H1 (cell line): ENCODE measurements at regions not wholly inside any gene's neighbourhood (a gene's known extent, or its start where the extent isn't known, plus 50 kb on each side); places are given as distances from the start of the nearest gene placed in this dataset.

Experiments used
- CTCF ChIA-PET: fragments of 300-600 bp; sonication (Branson Sonifier 250); formaldehyde crosslinking; loops from one replicate; lab custom pipeline; 2021; ENCODE audit not compliant: partially characterized antibody; lab: Charles Lee
- POLR2A ChIA-PET: fragments of 300-600 bp; sonication (Branson Sonifier 250); formaldehyde crosslinking; loops from one replicate; lab custom pipeline; 2021; ENCODE audit warnings: inconsistent platforms; ENCODE audit not compliant: partially characterized antibody; lab: Charles Lee
- DNase-seq, 2 experiments: peaks; one replicate each; pipeline versions ENCODE4 v3.0.0 to v3.0.0-alpha.2; 2010 to 2022; ENCODE audit warnings: low spot score in 2 of 2, low read depth in 1 of 2, mixed read lengths in 1 of 2
- FAIRE-seq: peaks from 2 replicates; lab custom pipeline; 2011; peaks lifted over from hg19 to GRCh38; lab: Jason Lieb, UNC
- H2AFZ ChIP-seq: 2 replicates; pipeline ENCODE4 v1.8.1; 2012; ENCODE audit warnings: low read length, inconsistent platforms
- H2AK5ac ChIP-seq: 2 replicates; pipeline ENCODE4 v1.6.1; 2013; ENCODE audit warnings: low read depth, low read length
- H2BK120ac ChIP-seq: replicated peaks from 2 replicates; pipeline ENCODE3; 2013; ENCODE audit warnings: low read depth, low read length, inconsistent platforms
- H2BK12ac ChIP-seq: 2 replicates; pipeline ENCODE4 v1.6.1; 2013; ENCODE audit warnings: low read depth, low read length
- H2BK15ac ChIP-seq: 2 replicates; pipeline ENCODE4 v1.6.1; 2013; ENCODE audit warnings: low read length
- H2BK20ac ChIP-seq: 2 replicates; pipeline ENCODE4 v1.6.1; 2013; ENCODE audit warnings: low read length
- H2BK5ac ChIP-seq: 2 replicates; pipeline ENCODE4 v1.6.1; 2013; ENCODE audit warnings: low read depth, low read length
- H3K14ac ChIP-seq: 2 replicates; pipeline ENCODE4 v1.6.1; 2013; ENCODE audit warnings: inconsistent platforms; ENCODE audit not compliant: insufficient read length
- H3K18ac ChIP-seq: 2 replicates; pipeline ENCODE4 v1.6.1; 2013; ENCODE audit warnings: low read length; ENCODE audit errors: extremely low read depth
- H3K23ac ChIP-seq: 2 replicates; pipeline ENCODE4 v1.6.1; 2013; ENCODE audit warnings: inconsistent platforms; ENCODE audit not compliant: insufficient read length
- H3K23me2 ChIP-seq: 2 replicates; pipeline ENCODE4 v1.6.1; 2013; ENCODE audit warnings: low read depth, low read length
- H3K27ac ChIP-seq: 2 replicates; pipeline ENCODE4 v1.6.1; 2011; ENCODE audit warnings: low read depth, low read length, inconsistent platforms
- H3K27me3 ChIP-seq, 4 experiments: replicated peaks in 1 of 4; 1 replicate in 1 of 4; 2 replicates in 3 of 4; pipeline versions ENCODE4 v1.6.1 to v1.8.1; 2011 to 2013; ENCODE audit warnings: low read length in 3 of 4, mild to moderate bottlenecking in 3 of 4, inconsistent platforms in 2 of 4, mixed read lengths in 2 of 4, moderate library complexity in 1 of 4; ENCODE audit not compliant: control insufficient read depth in 3 of 4, insufficient read depth in 3 of 4; ENCODE audit errors: extremely low read depth in 1 of 4
- H3K36me3 ChIP-seq, 4 experiments: 2 replicates each; pipeline versions ENCODE4 v1.6.1 to v1.8.1; 2011 to 2013; ENCODE audit warnings: mild to moderate bottlenecking in 4 of 4, low read length in 3 of 4, moderate library complexity in 2 of 4, control low read depth in 1 of 4, inconsistent platforms in 1 of 4; ENCODE audit not compliant: insufficient read depth in 4 of 4, control insufficient read depth in 2 of 4
- H3K4ac ChIP-seq: replicated peaks from 2 replicates; pipeline ENCODE3; 2013; ENCODE audit warnings: low read length, low read depth, mixed read lengths, inconsistent platforms; ENCODE audit not compliant: insufficient read length
- H3K4me1 ChIP-seq, 4 experiments: replicated peaks in 1 of 4; 1 replicate in 1 of 4; 2 replicates in 3 of 4; pipeline versions ENCODE4 v1.6.1 to v1.8.1; 2011 to 2013; ENCODE audit warnings: low read length in 3 of 4, inconsistent platforms in 2 of 4, mixed read lengths in 1 of 4; ENCODE audit not compliant: insufficient read depth in 4 of 4, control insufficient read depth in 3 of 4
- H3K4me2 ChIP-seq, 2 experiments: 2 replicates each; pipeline versions ENCODE4 v1.6.1 to v1.8.1; 2011 to 2013; ENCODE audit warnings: low read depth in 2 of 2, low read length in 2 of 2, control low read depth in 1 of 2, inconsistent platforms in 1 of 2, mild to moderate bottlenecking in 1 of 2; ENCODE audit not compliant: insufficient read depth in 1 of 2
- H3K4me3 ChIP-seq, 4 experiments: fragments of 200-600, 300-600 bp in 1 of 4; sonication (generic), shearing (Covaris generic), sonication (Bioruptor Twin) in 1 of 4; 2 replicates each; pipeline versions ENCODE4 v1.5.1 to v1.8.1; 2011 to 2016; ENCODE audit warnings: low read length in 4 of 4, low read depth in 3 of 4, control low read depth in 2 of 4, inconsistent platforms in 2 of 4, mild to moderate bottlenecking in 2 of 4, mixed read lengths in 1 of 4, moderate library complexity in 1 of 4; ENCODE audit not compliant: insufficient read depth in 2 of 4; ENCODE audit errors: extremely low read depth in 1 of 4
- H3K56ac ChIP-seq: replicated peaks from 2 replicates; pipeline ENCODE3; 2013; ENCODE audit warnings: low read depth, mild to moderate bottlenecking, mixed read lengths, low read length, inconsistent platforms; ENCODE audit not compliant: insufficient read length
- H3K79me1 ChIP-seq: 2 replicates; pipeline ENCODE4 v1.6.1; 2013; ENCODE audit warnings: low read depth, low read length, control low read depth
- H3K79me2 ChIP-seq, 2 experiments: 2 replicates each; pipeline versions ENCODE4 v1.6.1 to v1.8.1; 2012 to 2013; ENCODE audit warnings: low read length in 2 of 2, mild to moderate bottlenecking in 2 of 2, inconsistent platforms in 1 of 2; ENCODE audit not compliant: insufficient read depth in 2 of 2, control insufficient read depth in 1 of 2
- H3K9ac ChIP-seq, 4 experiments: replicated peaks in 1 of 4; 1 replicate in 1 of 4; 2 replicates in 3 of 4; pipeline versions ENCODE4 v1.6.1 to v1.8.1; 2011 to 2013; ENCODE audit warnings: low read depth in 3 of 4, low read length in 3 of 4, control low read depth in 2 of 4, mild to moderate bottlenecking in 2 of 4, moderate library complexity in 2 of 4, inconsistent platforms in 1 of 4; ENCODE audit errors: extremely low read depth in 1 of 4
- H3K9me3 ChIP-seq, 2 experiments: 2 replicates each; pipeline versions ENCODE4 v1.6.1 to v1.8.1; 2012 to 2013; ENCODE audit warnings: mild to moderate bottlenecking in 2 of 2, moderate library complexity in 2 of 2, control low read depth in 1 of 2, inconsistent platforms in 1 of 2, low read depth in 1 of 2, low read length in 1 of 2, mixed read lengths in 1 of 2; ENCODE audit not compliant: insufficient read depth in 2 of 2
- H4K20me1 ChIP-seq, 2 experiments: replicated peaks in 1 of 2; 2 replicates each; pipeline versions ENCODE3 to v1.8.1; 2011 to 2013; ENCODE audit warnings: inconsistent platforms in 2 of 2, low read length in 2 of 2, mild to moderate bottlenecking in 1 of 2; ENCODE audit not compliant: insufficient read depth in 2 of 2, control insufficient read depth in 1 of 2
- H4K5ac ChIP-seq: 2 replicates; pipeline ENCODE4 v1.6.1; 2013; ENCODE audit warnings: low read length, low read depth, mixed read lengths, inconsistent platforms; ENCODE audit not compliant: insufficient read length
- H4K8ac ChIP-seq: 2 replicates; pipeline ENCODE4 v1.8.0; 2013; ENCODE audit warnings: mild to moderate bottlenecking, moderate library complexity, low read length, inconsistent platforms; ENCODE audit not compliant: insufficient read depth; ENCODE audit errors: extremely low read depth
- H4K91ac ChIP-seq: replicated peaks from 2 replicates; pipeline ENCODE3; 2013; ENCODE audit warnings: low read length, mixed read lengths, inconsistent platforms; ENCODE audit not compliant: insufficient read length
- ASH2L ChIP-seq: fragments of 200-600, 300-600 bp; sonication (generic); IDR thresholded peaks from one replicate; pipeline ENCODE4 v1.7.1; 2017; ENCODE audit warnings: low read length
- CBX5 ChIP-seq: fragments of 300-800, 300-1000 bp; sonication (generic); IDR thresholded peaks from 2 replicates; pipeline ENCODE4 v1.7.1; 2016; ENCODE audit warnings: antibody characterized with exemption, low read length, low read depth
- CREB1 ChIP-seq: IDR thresholded peaks from 2 replicates; pipeline ENCODE4 v1.6.1; 2012; ENCODE audit warnings: inconsistent platforms
- FOSL1 ChIP-seq: IDR thresholded peaks from 2 replicates; pipeline ENCODE4 v1.6.1; 2011; ENCODE audit warnings: mild to moderate bottlenecking, low read depth, low read length, moderate library complexity; ENCODE audit not compliant: insufficient read depth
- RFX5 ChIP-seq: IDR thresholded peaks from 2 replicates; pipeline ENCODE4 v1.6.1; 2011; ENCODE audit warnings: low read depth, low read length, improper control_type of control experiment, borderline replicate concordance
- RNF2 ChIP-seq: fragments of 200-900, 300-1000 bp; sonication (generic); IDR thresholded peaks from 2 replicates; pipeline ENCODE4 v1.7.1; 2016; ENCODE audit warnings: borderline replicate concordance, low read depth, mild to moderate bottlenecking, antibody characterized with exemption, low read length; ENCODE audit not compliant: poor library complexity, severe bottlenecking; ENCODE audit errors: missing control alignments
- RXRA ChIP-seq: IDR thresholded peaks from 2 replicates; pipeline ENCODE4 v1.6.1; 2011; ENCODE audit warnings: low read depth, mild to moderate bottlenecking, low read length, moderate library complexity; ENCODE audit not compliant: insufficient read depth
- SIN3A ChIP-seq, 2 experiments: IDR thresholded peaks in 1 of 2; conservative IDR thresholded peaks in 1 of 2; 2 replicates each; pipeline ENCODE4 v1.6.1; 2011 to 2012; ENCODE audit warnings: low read length in 2 of 2, improper control_type of control experiment in 1 of 2, low read depth in 1 of 2, mild to moderate bottlenecking in 1 of 2
- SRF ChIP-seq: IDR thresholded peaks from 2 replicates; pipeline ENCODE4 v1.6.1; 2011; ENCODE audit warnings: mild to moderate bottlenecking, low read depth, low read length, moderate library complexity
- TAF1 ChIP-seq: IDR thresholded peaks from 2 replicates; pipeline ENCODE4 v1.6.1; 2011; ENCODE audit warnings: mild to moderate bottlenecking, low read depth, low read length
- WGBS, 2 experiments: shearing (Covaris generic) in 1 of 2; methylation state at CpG; one replicate each; pipeline versions ENCODE4 v1.1.6 to v1.1.7; 2013 to 2015; ENCODE audit warnings: low lambda C conversion rate in 2 of 2, mixed read lengths in 2 of 2, inconsistent platforms in 1 of 2, low coverage in 1 of 2, missing lambda C conversion rate in 1 of 2; ENCODE audit not compliant: insufficient replicate concordance in 2 of 2, insufficient coverage in 1 of 2, insufficient read length in 1 of 2; ENCODE audit errors: extremely low coverage in 1 of 2, missing lambda C conversion rate in 1 of 2; 5-methylcytosine and 5-hydroxymethylcytosine counted together
- TF ChIP-seq, protein P1 (sequence below), 3 experiments: IDR thresholded peaks; 1 replicate in 2 of 3; 2 replicates in 1 of 3; pipeline versions ENCODE4 v1.5.1 to v1.6.1; 2011; ENCODE audit warnings: low read length in 3 of 3, mild to moderate bottlenecking in 3 of 3, inconsistent platforms in 2 of 3, low read depth in 1 of 3, moderate library complexity in 1 of 3; ENCODE audit not compliant: insufficient read depth in 1 of 3; ENCODE audit errors: control extremely low read depth in 1 of 3

DNA sequence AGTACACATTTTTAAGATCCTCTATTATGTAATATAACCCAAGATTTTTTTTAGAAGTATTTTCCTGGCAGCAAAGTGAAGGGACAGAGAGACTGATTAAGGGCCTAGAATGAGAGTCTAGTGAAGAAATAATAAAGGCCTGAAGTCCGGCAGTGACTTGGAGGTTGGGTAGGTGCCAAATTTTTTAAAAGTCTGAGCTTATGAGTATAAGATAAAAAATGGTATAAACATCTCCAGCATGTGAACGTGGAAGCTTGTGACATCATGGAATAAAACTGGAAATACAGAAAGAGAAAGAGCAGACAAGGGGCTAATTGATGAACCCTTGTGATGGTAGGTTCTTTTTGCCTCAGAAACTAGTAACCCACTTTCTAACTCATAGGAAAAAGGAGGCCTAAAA, 174.6 kb downstream of the SUCLA2 start:
- no peaks in the 10 kb centered on the region for H3K27me3 ChIP-seq
- H2BK20ac ChIP-seq, result no peak overlapping the region
- H3K23ac ChIP-seq, result no peak overlapping the region
- no peak overlapping the region for H3K9ac ChIP-seq
- no peak overlapping the region for H4K91ac ChIP-seq
- H3K79me1 ChIP-seq, result no peaks in the 10 kb centered on the region
- no peak overlapping the region for H2BK15ac ChIP-seq
- H3K4ac ChIP-seq, result no peak overlapping the region
- H3K4me3 ChIP-seq, result no peak overlapping the region
- H3K18ac ChIP-seq, result no peak overlapping the region
- H3K4me2 ChIP-seq, result no peak overlapping the region
- H3K56ac ChIP-seq, result no peak overlapping the region
- FAIRE-seq (no peak), DNase-seq (no peak)
- H2BK120ac ChIP-seq, result no peak overlapping the region
- 0 out of 7 replicates have a peak, but pooled peaks cover 0 to 2% (median 0%) of the 10 kb centered on the region in 4 experiments for H3K4me1 ChIP-seq
- H3K79me2 ChIP-seq, result no peaks in the 10 kb centered on the region
- no peak overlapping the region for H3K27ac ChIP-seq
- H3K14ac ChIP-seq, result no peak overlapping the region
- POLR2A ChIA-PET, result no interaction called here
- no peaks in the 10 kb centered on the region for H3K23me2 ChIP-seq
- CTCF ChIA-PET, result interaction anchor here (0.8 to 1.2 kb wide), 2 partner anchors 14 to 28 kb away, joined by 3 read pairs; no protein-coding TSS in a partner anchor
- H2BK5ac ChIP-seq, result no peak overlapping the region
- no peaks in the 10 kb centered on the region for H3K9me3 ChIP-seq
- no peak overlapping the region for H4K8ac ChIP-seq
- H3K36me3 ChIP-seq, result no peaks in the 10 kb centered on the region
- H2AK5ac ChIP-seq, result no peak overlapping the region
- no peak overlapping the region for H2AFZ ChIP-seq
- no peak overlapping the region for H4K5ac ChIP-seq
- no peaks in the 10 kb centered on the region for H4K20me1 ChIP-seq
- 94% methylated on average over 2 of the region's 2 CpGs; no CpG with 5 or more reads in 1 of the 2 experiments for WGBS, 2 experiments
- H2BK12ac ChIP-seq, result no peak overlapping the region
- no peak for TF ChIP-seq SIN3A (conservative IDR thresholded peaks at IDR 0.05 in 1 of 2, IDR thresholded peaks at IDR 0.05 in 1 of 2; ENCODE audit: low read depth in 1 of 2, low read length in 2 of 2)
- TF ChIP-seq SRF, result no peak
- TF ChIP-seq, protein P1, sequence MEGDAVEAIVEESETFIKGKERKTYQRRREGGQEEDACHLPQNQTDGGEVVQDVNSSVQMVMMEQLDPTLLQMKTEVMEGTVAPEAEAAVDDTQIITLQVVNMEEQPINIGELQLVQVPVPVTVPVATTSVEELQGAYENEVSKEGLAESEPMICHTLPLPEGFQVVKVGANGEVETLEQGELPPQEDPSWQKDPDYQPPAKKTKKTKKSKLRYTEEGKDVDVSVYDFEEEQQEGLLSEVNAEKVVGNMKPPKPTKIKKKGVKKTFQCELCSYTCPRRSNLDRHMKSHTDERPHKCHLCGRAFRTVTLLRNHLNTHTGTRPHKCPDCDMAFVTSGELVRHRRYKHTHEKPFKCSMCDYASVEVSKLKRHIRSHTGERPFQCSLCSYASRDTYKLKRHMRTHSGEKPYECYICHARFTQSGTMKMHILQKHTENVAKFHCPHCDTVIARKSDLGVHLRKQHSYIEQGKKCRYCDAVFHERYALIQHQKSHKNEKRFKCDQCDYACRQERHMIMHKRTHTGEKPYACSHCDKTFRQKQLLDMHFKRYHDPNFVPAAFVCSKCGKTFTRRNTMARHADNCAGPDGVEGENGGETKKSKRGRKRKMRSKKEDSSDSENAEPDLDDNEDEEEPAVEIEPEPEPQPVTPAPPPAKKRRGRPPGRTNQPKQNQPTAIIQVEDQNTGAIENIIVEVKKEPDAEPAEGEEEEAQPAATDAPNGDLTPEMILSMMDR (IDR thresholded peaks at IDR 0.05; ENCODE audit: control extremely low read depth in 1 of 3, insufficient read depth in 1 of 3, low read depth in 1 of 3, low read length in 3 of 3), result no peak
- no peak for TF ChIP-seq RNF2
- TF ChIP-seq RXRA, result no peak
- no peak for TF ChIP-seq TAF1
- no peak for TF ChIP-seq ASH2L
- TF ChIP-seq RFX5, result no peak
- no peak for TF ChIP-seq CBX5
- TF ChIP-seq FOSL1, result no peak
- no peak for TF ChIP-seq CREB1
